ENCODE measurements at regions not wholly inside any gene's neighbourhood (a gene's known extent, or its start where the extent isn't known, plus 50 kb on each side); places are given as distances from the start of the nearest gene placed in this dataset.
A peak's percentile ranks its signal among the peaks of the same experiment; 100 is the strongest.
"Not testable (repeated sequence)": the region's sequence is repeated elsewhere in the genome, so short reads cannot be mapped to it uniquely, and the experiment has no call there.

GRCh38 chr3:194054016-194054415 is 81.9 kb upstream of the HES1 start:
- 87% methylated on average over 2 of the region's 2 CpGs for WGBS
- intact Hi-C loops (cut with DNase I): no loop called here
- no peaks in the 10 kb centered on the region for H3K27me3 ChIP-seq (replicated peaks; ENCODE audit: insufficient read depth)
- H3K36me3 ChIP-seq: no peaks in the 10 kb centered on the region
- H3K4me1 ChIP-seq (replicated peaks): no peaks in the 10 kb centered on the region
- H3K4me3 ChIP-seq: no peak overlapping the region
- no peak for TF ChIP-seq POLR2A (IDR thresholded peaks at IDR 0.05)
- no peak for TF ChIP-seq POLR2AphosphoS5 (IDR thresholded peaks at IDR 0.05)
- TF ChIP-seq CTCF (IDR thresholded peaks at IDR 0.05): no peak
- no peak overlapping the region for H3K27ac ChIP-seq
- no peak for DNase-seq (ENCODE audit: low spot score)
- H3K9me3 ChIP-seq: no peaks in the 10 kb centered on the region

- Histone ChIP-seq H3K27ac (no peak overlapping the region), H3K9me3 (no peaks in the 10 kb centered on the region), H3K4me3 (no peak overlapping the region), H3K27me3 (replicated peaks; ENCODE audit: insufficient read depth) (no peaks in the 10 kb centered on the region), H3K36me3 (no peaks in the 10 kb centered on the region), H3K4me1 (replicated peaks) (no peaks in the 10 kb centered on the region)
- no peak for DNase-seq (ENCODE audit: low spot score)
- TF ChIP-seq CTCF (IDR thresholded peaks at IDR 0.05): no peak
- no peak for TF ChIP-seq POLR2AphosphoS5 (IDR thresholded peaks at IDR 0.05)
- WGBS: 91% methylated on average over 5 of the region's 5 CpGs
- intact Hi-C loops (cut with DNase I): no loop called here
These were observed 81.4 kb upstream of the HES1 start for GRCh38 chr3:194054540-194054939.

GRCh38 chr3:194054961-194055360 is 81.0 kb upstream of the HES1 start:
- Histone ChIP-seq H3K4me1 (replicated peaks) (no peaks in the 10 kb centered on the region), H3K4me3 (no peak overlapping the region), H3K27me3 (replicated peaks; ENCODE audit: insufficient read depth) (no peaks in the 10 kb centered on the region), H3K36me3 (no peaks in the 10 kb centered on the region), H3K9me3 (no peaks in the 10 kb centered on the region), H3K27ac (no peak overlapping the region)
- no peak for DNase-seq (ENCODE audit: low spot score)
- WGBS: 100% methylated on average over 3 of the region's 3 CpGs
- TF ChIP-seq CTCF (IDR thresholded peaks at IDR 0.05) (no peak), POLR2AphosphoS5 (IDR thresholded peaks at IDR 0.05) (no peak)
- intact Hi-C loops (cut with DNase I): no loop called here

GRCh38 chr3:194056323-194056722 is 79.6 kb upstream of the HES1 start:
- 92% methylated on average over 15 of the region's 15 CpGs for WGBS
- H3K9me3 ChIP-seq; H3K27ac ChIP-seq; H3K4me3 ChIP-seq; DNase-seq (ENCODE audit: low spot score); H3K27me3 ChIP-seq (replicated peaks; ENCODE audit: insufficient read depth); intact Hi-C loops (cut with DNase I); H3K36me3 ChIP-seq; H3K4me1 ChIP-seq (replicated peaks): not testable (repeated sequence)

- intact Hi-C loops (cut with DNase I): no loop called here
- H3K27ac ChIP-seq: no peak overlapping the region
- no peaks in the 10 kb centered on the region for H3K9me3 ChIP-seq
- WGBS: 70% methylated on average over 16 of the region's 16 CpGs
- no peaks in the 10 kb centered on the region for H3K36me3 ChIP-seq
- peak; percentile 67 for DNase-seq (ENCODE audit: low spot score)
- no peaks in the 10 kb centered on the region for H3K27me3 ChIP-seq (replicated peaks; ENCODE audit: insufficient read depth)
- H3K4me1 ChIP-seq (replicated peaks): no peaks in the 10 kb centered on the region
- H3K4me3 ChIP-seq: no peak overlapping the region
- TF ChIP-seq POLR2AphosphoS5 (IDR thresholded peaks at IDR 0.05): peak; percentile 39
- no peak for TF ChIP-seq POLR2A (IDR thresholded peaks at IDR 0.05)
These were observed 79.1 kb upstream of the HES1 start for GRCh38 chr3:194056731-194057415.

- Histone ChIP-seq H3K4me3 (peak overlapping the region in 1 of 2 donors; percentile 16), H3K4me1 (replicated peaks) (no peaks in the 10 kb centered on the region), H3K27me3 (replicated peaks; ENCODE audit: insufficient read depth) (no peaks in the 10 kb centered on the region), H3K9me3 (no peaks in the 10 kb centered on the region), H3K36me3 (no peaks in the 10 kb centered on the region), H3K27ac (no peak overlapping the region)
- TF ChIP-seq POLR2A (IDR thresholded peaks at IDR 0.05) (no peak), POLR2AphosphoS5 (IDR thresholded peaks at IDR 0.05) (no peak), CTCF (IDR thresholded peaks at IDR 0.05) (no peak)
- intact Hi-C loops (cut with DNase I): no loop called here
- WGBS: 76% methylated on average over 8 of the region's 8 CpGs
- no peak for DNase-seq (ENCODE audit: low spot score)
These were observed 78.3 kb upstream of the HES1 start for GRCh38 chr3:194057570-194058188.

Measured in prostate gland (tissue), 2 donors.